Fibroblast of lung (primary cell): ENCODE measurements at regions not wholly inside any gene's neighbourhood (a gene's known extent, or its start where the extent isn't known, plus 50 kb on each side); places are given as distances from the start of the nearest gene placed in this dataset.
"Not testable (repeated sequence)": the region's sequence is repeated elsewhere in the genome, so short reads cannot be mapped to it uniquely, and the experiment has no call there.

Source experiments
- DNase-seq, 2 donors: peaks; one replicate each; pipeline versions ENCODE4 v3.0.0 to v3.0.0-alpha.2; 2010; ENCODE audit warnings: low read depth in 2 of 2
- H2AFZ ChIP-seq: 2 replicates; pipeline ENCODE4 v1.5.1; 2012; ENCODE audit warnings: low read length, control low read depth, inconsistent platforms
- H3K27ac ChIP-seq: 2 replicates; pipeline ENCODE4 v1.5.1; 2011; ENCODE audit warnings: low read length, control low read depth; ENCODE audit not compliant: insufficient read depth
- H3K27me3 ChIP-seq: 2 replicates; pipeline ENCODE4 v1.5.1; 2011; ENCODE audit warnings: mild to moderate bottlenecking, low read length; ENCODE audit not compliant: control insufficient read depth, insufficient read depth
- H3K36me3 ChIP-seq: 2 replicates; pipeline ENCODE4 v1.5.1; 2011; ENCODE audit warnings: low read length; ENCODE audit not compliant: control insufficient read depth, insufficient read depth
- H3K4me1 ChIP-seq: 2 replicates; pipeline ENCODE4 v1.5.1; 2011; ENCODE audit warnings: low read length; ENCODE audit not compliant: control insufficient read depth, insufficient read depth; ENCODE audit errors: extremely low read depth
- H3K4me2 ChIP-seq: 2 replicates; pipeline ENCODE4 v1.5.1; 2011; ENCODE audit warnings: low read length, control low read depth; ENCODE audit not compliant: insufficient read depth; ENCODE audit errors: extremely low read depth
- H3K4me3 ChIP-seq, 4 experiments: fragments of 200-600 bp in 1 of 4; sonication (generic) in 1 of 4; replicated peaks in 1 of 4; 2 replicates each; pipeline ENCODE4 v1.5.1; 2011 to 2016; ENCODE audit warnings: low read length in 4 of 4, low read depth in 3 of 4, mild to moderate bottlenecking in 3 of 4, control low read depth in 2 of 4, inconsistent platforms in 1 of 4, mixed read lengths in 1 of 4; ENCODE audit not compliant: insufficient read depth in 1 of 4; ENCODE audit errors: control extremely low read depth in 1 of 4
- H3K79me2 ChIP-seq: 2 replicates; pipeline ENCODE4 v1.5.1; 2012; ENCODE audit warnings: mild to moderate bottlenecking, low read length, inconsistent platforms; ENCODE audit not compliant: control insufficient read depth, insufficient read depth
- H3K9ac ChIP-seq: 2 replicates; pipeline ENCODE4 v1.5.1; 2011; ENCODE audit warnings: mild to moderate bottlenecking, low read length, control low read depth; ENCODE audit not compliant: insufficient read depth
- H3K9me3 ChIP-seq: 2 replicates; pipeline ENCODE4 v1.5.1; 2012; ENCODE audit warnings: low read depth, low read length; ENCODE audit not compliant: control insufficient read depth, insufficient read depth
- H4K20me1 ChIP-seq: 2 replicates; pipeline ENCODE4 v1.5.1; 2011; ENCODE audit warnings: low read length; ENCODE audit not compliant: control insufficient read depth, insufficient read depth; ENCODE audit errors: extremely low read depth
- EZH2 ChIP-seq: IDR thresholded peaks from 2 replicates; pipeline ENCODE4 v1.5.1; 2012; ENCODE audit warnings: low read length, control low read depth, mild to moderate bottlenecking; ENCODE audit errors: missing control alignments
- TF ChIP-seq, protein P1 (sequence below), 2 donors: IDR thresholded peaks in 1 of 2; conservative IDR thresholded peaks in 1 of 2; 1 replicate in 1 of 2; 2 replicates in 1 of 2; pipeline ENCODE4 v1.5.1; 2011 to 2012; ENCODE audit warnings: low read length in 2 of 2, control low read depth in 1 of 2, inconsistent platforms in 1 of 2, low read depth in 1 of 2, mild to moderate bottlenecking in 1 of 2

GRCh38 chr7:79749856-79750255, 296.4 kb upstream of the MAGI2 start:
- H3K4me1 ChIP-seq: no peaks in the 10 kb centered on the region
- TF ChIP-seq, protein P1, sequence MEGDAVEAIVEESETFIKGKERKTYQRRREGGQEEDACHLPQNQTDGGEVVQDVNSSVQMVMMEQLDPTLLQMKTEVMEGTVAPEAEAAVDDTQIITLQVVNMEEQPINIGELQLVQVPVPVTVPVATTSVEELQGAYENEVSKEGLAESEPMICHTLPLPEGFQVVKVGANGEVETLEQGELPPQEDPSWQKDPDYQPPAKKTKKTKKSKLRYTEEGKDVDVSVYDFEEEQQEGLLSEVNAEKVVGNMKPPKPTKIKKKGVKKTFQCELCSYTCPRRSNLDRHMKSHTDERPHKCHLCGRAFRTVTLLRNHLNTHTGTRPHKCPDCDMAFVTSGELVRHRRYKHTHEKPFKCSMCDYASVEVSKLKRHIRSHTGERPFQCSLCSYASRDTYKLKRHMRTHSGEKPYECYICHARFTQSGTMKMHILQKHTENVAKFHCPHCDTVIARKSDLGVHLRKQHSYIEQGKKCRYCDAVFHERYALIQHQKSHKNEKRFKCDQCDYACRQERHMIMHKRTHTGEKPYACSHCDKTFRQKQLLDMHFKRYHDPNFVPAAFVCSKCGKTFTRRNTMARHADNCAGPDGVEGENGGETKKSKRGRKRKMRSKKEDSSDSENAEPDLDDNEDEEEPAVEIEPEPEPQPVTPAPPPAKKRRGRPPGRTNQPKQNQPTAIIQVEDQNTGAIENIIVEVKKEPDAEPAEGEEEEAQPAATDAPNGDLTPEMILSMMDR (conservative IDR thresholded peaks at IDR 0.05 in 1 of 2, IDR thresholded peaks at IDR 0.05 in 1 of 2; ENCODE audit: low read depth in 1 of 2, low read length in 2 of 2): no peak
- TF ChIP-seq EZH2: no peak
- H3K4me2 ChIP-seq: no peak overlapping the region
- no peak for DNase-seq
- H3K27me3 ChIP-seq: no peaks in the 10 kb centered on the region
- H2AFZ ChIP-seq: no peak overlapping the region
- H3K9ac ChIP-seq: no peak overlapping the region
- no peaks in the 10 kb centered on the region for H3K9me3 ChIP-seq
- no peaks in the 10 kb centered on the region for H3K79me2 ChIP-seq
- no peak overlapping the region for H3K4me3 ChIP-seq
- H3K36me3 ChIP-seq: no peaks in the 10 kb centered on the region
- no peaks in the 10 kb centered on the region for H4K20me1 ChIP-seq
- H3K27ac ChIP-seq: no peak overlapping the region

- Histone ChIP-seq H3K9ac (no peak overlapping the region), H3K27me3 (no peaks in the 10 kb centered on the region), H3K27ac (no peak overlapping the region), H3K4me3 (no peak overlapping the region), H3K4me1 (no peaks in the 10 kb centered on the region), H4K20me1 (no peaks in the 10 kb centered on the region), H2AFZ (no peak overlapping the region), H3K36me3 (no peaks in the 10 kb centered on the region), H3K4me2 (no peak overlapping the region), H3K79me2 (no peaks in the 10 kb centered on the region), H3K9me3 (no peaks in the 10 kb centered on the region)
- no peak for TF ChIP-seq EZH2
- TF ChIP-seq, protein P1 (conservative IDR thresholded peaks at IDR 0.05 in 1 of 2, IDR thresholded peaks at IDR 0.05 in 1 of 2; ENCODE audit: low read depth in 1 of 2, low read length in 2 of 2): peak; percentile 17 to 30
- no peak for DNase-seq
Measured at GRCh38 chr7:79741684-79742083, 288.2 kb upstream of the MAGI2 start.

GRCh38 chr7:79740076-79740475, 286.6 kb upstream of the MAGI2 start:
- H3K4me2 ChIP-seq: no peak overlapping the region

GRCh38 chr7:79739036-79739709, 285.7 kb upstream of the MAGI2 start:
- H3K36me3 ChIP-seq, H3K4me3 ChIP-seq, H3K27ac ChIP-seq, H3K79me2 ChIP-seq, H3K27me3 ChIP-seq, H2AFZ ChIP-seq, H3K9me3 ChIP-seq, H3K9ac ChIP-seq, H3K4me1 ChIP-seq, DNase-seq, H4K20me1 ChIP-seq, H3K4me2 ChIP-seq: not testable (repeated sequence)

More at GRCh38 chr7:79740076-79740475, 286.6 kb upstream of the MAGI2 start:
- DNase-seq: no peak
- no peak overlapping the region for H3K27ac ChIP-seq
- no peak overlapping the region for H2AFZ ChIP-seq
- H3K79me2 ChIP-seq: no peaks in the 10 kb centered on the region
- no peaks in the 10 kb centered on the region for H3K9me3 ChIP-seq
- no peaks in the 10 kb centered on the region for H4K20me1 ChIP-seq
- no peaks in the 10 kb centered on the region for H3K36me3 ChIP-seq
- no peaks in the 10 kb centered on the region for H3K4me1 ChIP-seq
- no peak overlapping the region for H3K4me3 ChIP-seq
- TF ChIP-seq, protein P1 (conservative IDR thresholded peaks at IDR 0.05 in 1 of 2, IDR thresholded peaks at IDR 0.05 in 1 of 2; ENCODE audit: low read depth in 1 of 2, low read length in 2 of 2): no peak
- no peak for TF ChIP-seq EZH2
- H3K9ac ChIP-seq: no peak overlapping the region
- no peaks in the 10 kb centered on the region for H3K27me3 ChIP-seq
